Iris pigment epithelial cell (primary cell): ENCODE measurements at regions not wholly inside any gene's neighbourhood (a gene's known extent, or its start where the extent isn't known, plus 50 kb on each side); places are given as distances from the start of the nearest gene placed in this dataset.
A peak's percentile ranks its signal among the peaks of the same experiment; 100 is the strongest.
"Not testable (repeated sequence)": the region's sequence is repeated elsewhere in the genome, so short reads cannot be mapped to it uniquely, and the experiment has no call there.

Experiments used
- DNase-seq: peaks from one replicate; pipeline ENCODE4 v3.0.0-alpha.2; 2011; ENCODE audit warnings: low read depth

- peak; percentile 45 for DNase-seq
Measured at GRCh38 chr20:47985092-47985850, 200.0 kb upstream of the SULF2 start.

GRCh38 chr20:47984437-47984836, 199.2 kb upstream of the SULF2 start:
- no peak for DNase-seq

- not testable (repeated sequence) for DNase-seq
Measured at GRCh38 chr20:47983642-47984041, 198.4 kb upstream of the SULF2 start.

GRCh38 chr20:47982574-47983360, 197.5 kb upstream of the SULF2 start:
- no peak for DNase-seq

- no peak for DNase-seq
Measured at GRCh38 chr20:47981222-47981621, 195.9 kb upstream of the SULF2 start.

- DNase-seq: no peak
Measured at GRCh38 chr20:47980336-47981177, 195.3 kb upstream of the SULF2 start.

GRCh38 chr20:47979361-47980095, 194.2 kb upstream of the SULF2 start:
- DNase-seq: not testable (repeated sequence)

- not testable (repeated sequence) for DNase-seq
Measured at GRCh38 chr20:47978428-47979120, 193.3 kb upstream of the SULF2 start.

GRCh38 chr20:47977789-47978252, 192.5 kb upstream of the SULF2 start:
- DNase-seq: not testable (repeated sequence)

GRCh38 chr20:47977017-47977788, 191.9 kb upstream of the SULF2 start:
- not testable (repeated sequence) for DNase-seq

- no peak for DNase-seq
Measured at GRCh38 chr20:47974234-47974878, 189.1 kb upstream of the SULF2 start.

- DNase-seq: no peak
Measured at GRCh38 chr20:47973519-47974233, 188.4 kb upstream of the SULF2 start.

GRCh38 chr20:47972916-47973309, 187.6 kb upstream of the SULF2 start:
- no peak for DNase-seq

- DNase-seq: peak; percentile 28
Measured at GRCh38 chr20:47972297-47972915, 187.1 kb upstream of the SULF2 start.

- no peak for DNase-seq
Measured at GRCh38 chr20:47971058-47971791, 185.9 kb upstream of the SULF2 start.

- no peak for DNase-seq
Measured at GRCh38 chr20:47970282-47970903, 185.1 kb upstream of the SULF2 start.

- DNase-seq: no peak
Measured at GRCh38 chr20:47969426-47969825, 184.1 kb upstream of the SULF2 start.
